Inferior parietal cortex (tissue), 1 donor: ENCODE measurements at regions not wholly inside any gene's neighbourhood (a gene's known extent, or its start where the extent isn't known, plus 50 kb on each side); places are given as distances from the start of the nearest gene placed in this dataset.

Experiments used
- DNase-seq: peaks from one replicate; pipeline ENCODE4 v3.0.0-alpha.2; 2016; ENCODE audit errors: extremely low spot score

GRCh38 chr2:216320852-216321251, 51.4 kb downstream of the MARCHF4 start:
- no peak for DNase-seq

DNA sequence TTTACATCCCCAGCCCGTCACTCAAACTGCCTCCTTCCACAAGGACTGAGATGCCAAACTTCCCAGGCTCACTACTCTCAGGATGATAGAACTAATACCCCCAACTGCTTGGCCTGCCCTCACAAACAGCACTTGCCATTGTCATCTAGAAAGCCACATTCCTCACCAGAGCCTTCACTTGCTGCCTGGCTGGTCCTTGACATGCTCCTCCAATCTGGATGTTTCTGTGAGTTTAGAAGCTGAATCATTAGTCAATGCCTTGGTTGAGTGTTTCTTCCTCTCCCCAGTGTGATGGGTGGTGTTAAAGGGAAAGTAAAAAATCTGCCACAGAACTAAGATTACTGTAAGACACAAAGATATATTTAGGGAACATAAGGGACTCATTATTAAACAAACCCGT, 52.5 kb downstream of the MARCHF4 start:
- no peak for DNase-seq

GRCh38 chr2:216318521-216318874, 53.8 kb downstream of the MARCHF4 start:
- DNase-seq = no peak

DNA sequence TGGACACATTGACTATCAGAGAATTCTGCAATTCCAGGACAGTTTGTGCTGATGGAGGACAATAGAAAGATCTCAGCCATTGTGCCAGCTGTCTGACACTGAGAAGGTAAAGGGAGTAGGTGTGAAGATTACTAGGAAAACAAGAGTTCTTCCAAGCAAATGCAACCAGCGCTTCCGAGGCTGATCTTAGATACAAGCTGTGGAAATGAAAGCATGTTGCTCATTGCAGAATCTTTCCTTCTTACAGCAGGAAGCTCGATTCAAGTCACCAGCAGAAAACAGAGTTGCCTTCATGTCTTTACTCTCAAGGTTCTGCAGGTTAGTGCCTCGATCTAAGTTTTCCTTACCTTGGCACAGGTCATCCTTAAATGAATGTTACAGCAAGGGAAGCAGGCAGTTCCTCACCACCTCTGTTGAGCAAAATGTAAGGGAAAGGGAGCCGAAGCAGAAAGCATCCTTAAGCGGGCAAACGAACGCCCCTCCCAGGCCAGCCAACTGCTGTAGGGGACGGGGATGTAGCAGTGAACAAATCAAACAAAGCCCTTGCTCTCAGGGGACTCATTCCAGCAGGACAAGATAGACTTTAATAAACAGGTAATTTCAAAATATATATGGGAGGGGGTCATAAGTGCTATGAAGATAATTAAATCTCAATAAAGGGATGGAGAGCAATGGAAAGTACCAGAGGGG, 54.3 kb downstream of the MARCHF4 start:
- DNase-seq = no peak

GRCh38 chr2:216316743-216317142, 55.5 kb downstream of the MARCHF4 start:
- no peak for DNase-seq

GRCh38 chr2:216315802-216316603, 56.3 kb downstream of the MARCHF4 start:
- no peak for DNase-seq

DNA sequence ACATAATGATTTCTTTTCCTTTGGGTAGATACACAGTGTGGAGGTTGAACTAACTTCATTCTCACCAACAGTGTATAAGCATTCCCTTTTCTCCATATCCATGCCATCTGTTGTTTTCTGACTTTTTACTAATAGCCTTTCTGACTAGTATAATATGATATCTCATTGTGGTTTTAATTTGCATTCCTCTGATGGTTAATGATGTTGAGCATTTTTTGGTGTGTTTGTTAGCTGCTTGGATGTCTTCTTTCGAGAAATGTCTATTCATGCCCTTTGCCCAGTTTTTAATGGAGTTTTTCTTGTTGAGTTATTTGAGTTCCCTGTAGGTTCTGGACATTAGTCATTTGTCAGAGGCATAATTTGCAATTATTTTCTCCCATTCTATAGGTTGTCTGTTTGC, 59.8 kb downstream of the MARCHF4 start:
- no peak for DNase-seq

DNA sequence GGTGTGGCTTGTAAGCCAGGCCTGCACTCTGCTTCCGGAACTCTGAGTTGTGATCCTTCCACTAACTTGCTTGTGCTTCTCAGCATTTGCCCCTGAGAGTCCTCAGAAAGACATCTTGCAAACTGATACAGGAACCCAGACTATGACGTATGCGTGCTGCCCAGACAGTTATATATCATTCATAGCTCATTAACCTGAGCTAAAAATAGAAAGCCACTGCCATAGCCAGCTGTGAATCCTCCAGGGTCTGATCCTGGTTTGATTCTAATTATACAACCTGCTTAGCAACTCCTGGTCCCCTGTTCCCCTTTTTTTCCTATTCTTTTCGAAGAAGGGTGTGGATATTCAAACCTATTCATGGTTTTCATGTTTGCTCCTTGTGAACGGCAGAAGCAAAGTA, 63.7 kb downstream of the MARCHF4 start:
- DNase-seq = no peak

- no peak for DNase-seq
Measured at GRCh38 chr2:216307496-216307895, 64.8 kb downstream of the MARCHF4 start.

- no peak for DNase-seq
Measured at GRCh38 chr2:216306868-216307267, 65.4 kb downstream of the MARCHF4 start.

- DNase-seq = no peak
Measured at GRCh38 chr2:216305574-216305973, 66.7 kb downstream of the MARCHF4 start.

DNA sequence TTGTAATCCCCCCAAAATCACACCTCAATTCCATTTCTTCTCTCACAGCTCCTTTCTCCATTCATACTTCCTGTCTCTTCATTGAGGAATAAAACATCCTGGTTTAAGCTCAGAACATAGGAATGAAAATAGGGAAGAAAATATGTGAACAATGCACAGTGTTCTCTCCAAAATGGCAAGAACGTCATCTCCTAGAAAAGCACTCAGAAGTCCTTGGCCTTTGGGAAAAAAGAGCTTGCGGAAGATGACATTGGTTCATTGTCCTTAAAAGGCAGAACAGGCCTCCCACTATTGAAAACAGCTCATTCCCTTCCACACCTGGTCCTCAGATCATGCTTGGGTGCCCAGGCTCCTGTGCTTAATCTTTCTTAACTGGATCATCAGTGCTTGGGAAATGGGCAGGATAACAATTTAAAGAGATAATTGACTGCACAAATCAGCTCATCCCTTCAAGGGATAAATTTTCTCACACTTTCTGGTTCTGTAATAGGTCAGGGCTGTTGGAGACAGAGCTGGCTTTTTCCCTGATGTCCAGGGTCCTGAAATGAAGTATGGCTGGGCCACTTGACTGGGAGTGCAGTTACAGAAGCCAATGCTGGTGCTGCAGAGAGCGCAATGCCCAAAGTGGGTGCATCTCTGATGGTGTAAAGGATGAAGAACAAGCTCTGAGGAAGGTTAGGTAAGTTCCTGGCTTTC, 69.2 kb downstream of the MARCHF4 start:
- DNase-seq = no peak

DNA sequence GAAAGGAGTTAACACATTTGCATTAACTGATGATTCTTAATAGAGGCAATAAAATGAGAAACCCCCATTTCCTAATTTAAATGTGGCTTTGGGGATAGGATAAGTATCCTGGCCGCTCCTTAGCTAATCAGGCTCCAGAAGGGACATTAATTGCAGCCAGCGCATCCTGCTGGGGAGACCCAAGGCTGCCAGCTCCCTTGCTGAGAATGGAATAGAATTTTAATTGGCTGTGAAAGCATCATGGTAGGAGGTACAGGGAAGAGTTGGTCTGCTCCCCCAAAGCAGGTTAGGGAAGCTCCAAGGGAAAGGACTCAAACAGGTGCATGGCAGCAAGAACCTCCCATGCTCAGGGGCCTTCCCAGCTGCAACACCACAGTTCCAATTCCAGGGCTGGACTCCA, 71.4 kb downstream of the MARCHF4 start:
- DNase-seq = no peak

DNA sequence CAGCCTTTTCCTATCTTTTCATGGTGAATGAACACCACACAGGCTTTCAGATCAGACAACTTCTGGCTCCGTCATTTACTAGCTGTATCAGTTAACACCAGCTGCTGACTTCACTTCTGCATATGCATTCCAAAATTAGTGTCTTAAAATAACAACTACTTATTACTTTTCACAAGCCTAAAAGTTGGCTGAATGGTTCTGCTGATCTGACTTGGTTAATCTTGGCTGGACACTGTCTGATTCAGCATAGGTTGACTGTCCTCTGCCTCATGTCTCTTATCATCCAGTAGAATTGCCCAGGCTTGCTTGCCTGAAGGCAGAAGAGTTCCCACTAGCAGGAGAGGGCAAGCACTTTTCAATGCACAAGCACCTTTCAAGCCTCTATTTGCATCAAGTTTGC, 72.7 kb downstream of the MARCHF4 start:
- DNase-seq = no peak

GRCh38 chr2:216298719-216299495, 73.4 kb downstream of the MARCHF4 start:
- no peak for DNase-seq

DNA sequence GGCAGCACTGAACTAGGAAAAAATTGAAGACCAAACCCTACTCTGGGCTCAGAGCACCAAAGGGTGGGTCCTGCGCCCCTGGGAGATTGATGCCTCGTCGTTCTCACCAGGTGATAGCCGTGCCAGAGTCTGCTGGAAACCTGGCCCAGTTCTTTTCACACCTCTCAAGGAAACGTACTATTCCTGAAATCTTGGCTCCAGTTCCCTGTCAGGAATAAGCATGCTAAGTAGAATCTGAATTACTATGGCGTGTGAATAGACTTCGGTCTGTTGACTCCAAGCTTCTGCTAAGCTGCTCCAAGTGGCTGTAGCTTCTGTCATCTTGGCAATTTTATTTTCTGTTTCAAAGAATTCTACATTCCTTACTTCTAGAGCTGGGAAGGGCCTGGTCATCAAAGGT, 75.4 kb downstream of the MARCHF4 start:
- no peak for DNase-seq

- DNase-seq = no peak
Measured at GRCh38 chr2:216294305-216294704, 78.0 kb downstream of the MARCHF4 start.

GRCh38 chr2:216293883-216294282, 78.4 kb downstream of the MARCHF4 start:
- no peak for DNase-seq

DNA sequence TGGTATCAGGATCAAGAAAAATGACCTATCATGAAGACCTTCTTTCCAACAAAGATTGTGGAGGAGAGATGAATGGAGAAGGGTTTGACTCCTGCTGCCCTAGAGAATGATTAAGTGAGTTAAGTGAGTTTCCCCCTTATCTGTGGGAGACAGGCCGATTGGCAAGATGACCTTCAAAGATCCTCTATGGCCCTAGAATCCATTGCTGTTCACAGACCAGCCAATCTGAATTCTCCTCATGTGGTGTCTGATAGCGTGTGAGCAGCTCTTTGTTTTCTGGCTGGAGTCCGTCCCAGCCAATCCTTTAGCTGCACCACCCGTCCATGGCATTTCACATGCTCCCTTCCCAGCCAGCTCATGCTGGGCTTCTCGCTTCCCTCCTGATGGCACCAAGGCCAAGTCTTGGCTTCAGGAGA, 79.4 kb downstream of the MARCHF4 start:
- no peak for DNase-seq

DNA sequence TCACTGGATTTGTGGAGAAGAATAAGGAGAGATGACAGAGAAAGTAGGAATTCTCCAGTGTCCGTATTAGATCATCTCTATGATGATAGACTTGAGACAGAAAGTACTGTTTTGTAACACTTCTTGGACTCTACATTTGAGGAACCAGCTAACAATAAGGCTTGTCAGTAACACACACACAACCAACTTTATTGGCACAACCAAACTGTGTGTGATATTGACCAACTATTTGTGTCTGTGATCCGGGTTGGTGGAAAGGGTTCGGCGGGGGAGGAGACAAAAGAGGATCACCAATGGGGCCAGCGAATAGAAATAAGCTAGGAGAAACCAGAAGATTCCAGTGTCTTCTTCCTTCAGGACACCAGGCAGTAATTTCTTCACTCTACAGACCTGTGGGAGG, 79.8 kb downstream of the MARCHF4 start:
- no peak for DNase-seq

DNA sequence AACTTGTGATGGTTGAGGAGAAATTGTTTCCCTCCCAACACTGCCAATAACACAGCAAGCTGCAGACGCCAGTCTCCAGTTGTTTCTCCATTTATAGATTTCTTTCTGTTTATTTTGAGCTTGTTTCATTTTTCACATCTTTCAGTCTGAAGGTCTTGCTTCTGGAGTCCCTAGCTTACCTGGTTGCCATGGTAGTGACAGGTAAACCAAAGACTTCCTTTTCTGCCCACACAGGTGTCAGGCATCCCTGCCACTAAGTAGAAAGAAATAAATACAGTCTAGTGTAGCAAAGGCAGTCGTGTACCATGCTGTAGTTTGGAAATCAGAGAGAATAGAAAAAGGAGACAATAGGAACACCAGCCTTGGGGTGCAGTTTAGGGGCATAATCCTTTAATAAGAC, 82.8 kb downstream of the MARCHF4 start:
- DNase-seq = no peak

GRCh38 chr2:216287251-216287650, 85.0 kb downstream of the MARCHF4 start:
- no peak for DNase-seq
